ENCODE measurements at regions not wholly inside any gene's neighbourhood (a gene's known extent, or its start where the extent isn't known, plus 50 kb on each side); places are given as distances from the start of the nearest gene placed in this dataset.

DNA sequence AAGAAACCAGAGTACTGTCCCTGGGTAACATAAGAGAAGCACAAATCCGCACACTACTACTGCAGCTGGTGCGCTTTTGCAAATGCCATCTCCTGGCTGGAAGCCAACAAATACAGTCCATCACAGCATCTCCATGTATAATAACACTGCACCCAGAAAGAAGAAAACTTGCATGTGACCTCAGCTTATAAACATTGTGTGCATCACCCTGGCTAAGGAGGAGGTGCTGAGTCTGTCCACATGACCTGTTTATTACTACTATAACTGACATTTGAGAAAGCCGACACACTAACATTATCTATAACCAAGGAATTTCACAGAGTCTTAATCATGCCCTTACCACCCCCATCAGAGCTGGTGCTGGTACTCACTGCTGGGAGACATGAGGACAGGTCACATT, 516.8 kb downstream of the CFAP47 start:
- H3K36me3 ChIP-seq (replicated peaks): no peaks in the 10 kb centered on the region
- H3K27me3 ChIP-seq (replicated peaks): no peaks in the 10 kb centered on the region
- in situ Hi-C loops (cut with HindIII; ENCODE audit: low pct_ligation_motif_present, low sequenced_read_pairs): no loop called here
- TF ChIP-seq, protein P1, sequence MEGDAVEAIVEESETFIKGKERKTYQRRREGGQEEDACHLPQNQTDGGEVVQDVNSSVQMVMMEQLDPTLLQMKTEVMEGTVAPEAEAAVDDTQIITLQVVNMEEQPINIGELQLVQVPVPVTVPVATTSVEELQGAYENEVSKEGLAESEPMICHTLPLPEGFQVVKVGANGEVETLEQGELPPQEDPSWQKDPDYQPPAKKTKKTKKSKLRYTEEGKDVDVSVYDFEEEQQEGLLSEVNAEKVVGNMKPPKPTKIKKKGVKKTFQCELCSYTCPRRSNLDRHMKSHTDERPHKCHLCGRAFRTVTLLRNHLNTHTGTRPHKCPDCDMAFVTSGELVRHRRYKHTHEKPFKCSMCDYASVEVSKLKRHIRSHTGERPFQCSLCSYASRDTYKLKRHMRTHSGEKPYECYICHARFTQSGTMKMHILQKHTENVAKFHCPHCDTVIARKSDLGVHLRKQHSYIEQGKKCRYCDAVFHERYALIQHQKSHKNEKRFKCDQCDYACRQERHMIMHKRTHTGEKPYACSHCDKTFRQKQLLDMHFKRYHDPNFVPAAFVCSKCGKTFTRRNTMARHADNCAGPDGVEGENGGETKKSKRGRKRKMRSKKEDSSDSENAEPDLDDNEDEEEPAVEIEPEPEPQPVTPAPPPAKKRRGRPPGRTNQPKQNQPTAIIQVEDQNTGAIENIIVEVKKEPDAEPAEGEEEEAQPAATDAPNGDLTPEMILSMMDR (IDR thresholded peaks at IDR 0.05; ENCODE audit: low read depth, low read length, missing control alignments): no peak
- H3K4me3 ChIP-seq (ENCODE audit: low read depth, low read length): no peak overlapping the region
- H3K27ac ChIP-seq: no peak overlapping the region
- no peak for DNase-seq

DNA sequence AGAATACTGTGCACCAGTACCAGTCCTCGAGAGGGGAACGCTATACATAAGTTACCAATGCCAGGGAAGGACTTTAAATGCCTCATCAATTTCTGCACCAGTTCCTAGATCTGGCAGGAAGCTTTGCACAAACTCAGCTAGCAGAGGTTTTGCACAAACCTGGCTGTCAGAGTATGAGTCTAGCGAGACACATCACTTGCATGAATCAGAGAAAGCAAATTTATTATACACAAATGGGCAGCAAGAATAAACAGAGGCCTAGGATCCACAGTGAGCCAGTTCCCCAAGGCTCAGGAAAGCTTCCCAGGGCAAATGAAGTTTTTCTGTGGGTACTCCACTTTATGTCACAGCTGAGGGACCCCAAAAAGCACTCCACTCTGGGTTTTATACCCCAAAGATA, 523.5 kb downstream of the CFAP47 start:
- in situ Hi-C loops (cut with HindIII; ENCODE audit: low pct_ligation_motif_present, low sequenced_read_pairs): no loop called here
- DNase-seq: no peak
- no peaks in the 10 kb centered on the region for H3K36me3 ChIP-seq (replicated peaks)
- H3K27ac ChIP-seq: no peak overlapping the region
- H3K4me3 ChIP-seq (ENCODE audit: low read depth, low read length): no peak overlapping the region
- no peaks in the 10 kb centered on the region for H3K27me3 ChIP-seq (replicated peaks)
- TF ChIP-seq, protein P1 (IDR thresholded peaks at IDR 0.05; ENCODE audit: low read depth, low read length, missing control alignments): no peak

DNA sequence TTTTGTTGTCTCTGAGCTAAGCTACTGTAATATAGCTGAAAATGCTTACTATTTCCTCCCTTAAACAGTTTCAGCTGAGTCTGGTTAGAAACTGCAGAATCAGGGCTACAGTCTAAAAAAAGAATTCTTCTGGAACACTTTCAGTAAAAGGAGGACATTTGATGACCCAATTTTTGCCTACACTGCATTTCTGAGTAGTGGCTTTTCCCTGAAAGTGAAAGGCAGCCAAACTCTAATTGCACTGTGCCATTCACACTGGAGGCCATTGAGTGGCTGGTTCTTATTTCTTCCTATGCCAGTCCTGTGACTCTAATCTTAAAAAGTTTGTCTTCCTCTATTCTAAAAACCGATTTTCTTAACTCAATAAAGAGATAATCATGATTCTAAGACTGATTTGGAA, 526.0 kb downstream of the CFAP47 start:
- H3K27me3 ChIP-seq (replicated peaks): no peaks in the 10 kb centered on the region
- TF ChIP-seq, protein P1 (IDR thresholded peaks at IDR 0.05; ENCODE audit: low read depth, low read length, missing control alignments): no peak
- H3K27ac ChIP-seq: no peak overlapping the region
- H3K36me3 ChIP-seq (replicated peaks): no peaks in the 10 kb centered on the region
- no peak overlapping the region for H3K4me3 ChIP-seq (ENCODE audit: low read depth, low read length)
- DNase-seq: no peak
- in situ Hi-C loops (cut with HindIII; ENCODE audit: low pct_ligation_motif_present, low sequenced_read_pairs): no loop called here

DNA sequence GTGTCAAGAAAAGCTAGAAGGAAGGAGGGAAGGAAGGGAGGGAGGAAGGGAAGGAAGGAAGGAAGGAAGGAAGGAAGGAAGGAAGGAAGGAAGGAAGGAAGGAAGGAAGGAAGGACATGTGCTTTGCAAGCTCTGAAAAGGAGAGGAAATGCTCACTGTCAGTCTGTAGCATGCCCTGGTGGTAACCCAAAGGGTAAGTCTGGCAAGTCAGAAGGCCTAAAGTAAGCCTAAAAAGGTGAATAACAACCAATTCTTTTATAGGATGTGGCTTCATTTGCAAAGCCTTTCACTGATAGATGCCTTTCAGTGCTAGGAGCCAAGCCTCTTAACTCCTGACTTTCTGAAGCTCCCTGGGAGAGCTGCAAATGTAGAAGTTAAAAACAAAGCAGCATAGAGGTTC, 542.6 kb downstream of the CFAP47 start:
- H3K36me3 ChIP-seq (replicated peaks): no peaks in the 10 kb centered on the region
- H3K27me3 ChIP-seq (replicated peaks): no peaks in the 10 kb centered on the region
- TF ChIP-seq, protein P1 (IDR thresholded peaks at IDR 0.05; ENCODE audit: low read depth, low read length, missing control alignments): no peak
- no peak overlapping the region for H3K27ac ChIP-seq
- H3K4me3 ChIP-seq (ENCODE audit: low read depth, low read length): no peak overlapping the region
- DNase-seq: no peak
- in situ Hi-C loops (cut with HindIII; ENCODE audit: low pct_ligation_motif_present, low sequenced_read_pairs): no loop called here

DNA sequence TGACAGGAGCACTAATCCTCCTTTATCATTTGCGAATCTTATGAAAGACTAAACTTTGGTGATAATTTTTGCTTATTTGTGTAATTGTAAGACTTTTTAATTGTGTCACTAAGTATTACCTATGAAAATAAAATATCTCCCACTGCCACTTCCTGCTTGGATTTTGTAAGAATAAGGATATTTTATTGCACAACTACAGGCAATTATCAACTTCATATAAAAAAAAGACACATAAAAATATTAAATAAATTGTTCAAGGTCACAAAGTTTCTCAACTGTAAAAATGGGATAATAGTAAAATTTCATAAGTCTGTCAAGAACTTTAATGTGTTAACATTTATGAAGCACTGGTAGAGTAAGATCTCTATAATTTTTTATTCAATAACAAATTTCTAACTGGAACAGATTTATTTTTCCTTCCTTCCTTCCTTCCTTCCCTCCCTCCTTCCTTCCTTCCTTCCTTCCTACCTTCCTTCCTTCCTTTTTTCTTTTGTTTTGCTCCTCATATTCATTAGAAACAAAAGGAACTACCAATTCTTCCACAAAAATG, 527.6 kb upstream of the FAM47C start:
- TF ChIP-seq, protein P1 (IDR thresholded peaks at IDR 0.05; ENCODE audit: low read depth, low read length, missing control alignments): no peak
- Histone ChIP-seq H3K36me3 (replicated peaks) (no peaks in the 10 kb centered on the region), H3K27ac (no peak overlapping the region), H3K27me3 (replicated peaks) (no peaks in the 10 kb centered on the region), H3K4me3 (ENCODE audit: low read depth, low read length) (no peak overlapping the region)
- DNase-seq: no peak
- in situ Hi-C loops (cut with HindIII; ENCODE audit: low pct_ligation_motif_present, low sequenced_read_pairs): no loop called here

DNA sequence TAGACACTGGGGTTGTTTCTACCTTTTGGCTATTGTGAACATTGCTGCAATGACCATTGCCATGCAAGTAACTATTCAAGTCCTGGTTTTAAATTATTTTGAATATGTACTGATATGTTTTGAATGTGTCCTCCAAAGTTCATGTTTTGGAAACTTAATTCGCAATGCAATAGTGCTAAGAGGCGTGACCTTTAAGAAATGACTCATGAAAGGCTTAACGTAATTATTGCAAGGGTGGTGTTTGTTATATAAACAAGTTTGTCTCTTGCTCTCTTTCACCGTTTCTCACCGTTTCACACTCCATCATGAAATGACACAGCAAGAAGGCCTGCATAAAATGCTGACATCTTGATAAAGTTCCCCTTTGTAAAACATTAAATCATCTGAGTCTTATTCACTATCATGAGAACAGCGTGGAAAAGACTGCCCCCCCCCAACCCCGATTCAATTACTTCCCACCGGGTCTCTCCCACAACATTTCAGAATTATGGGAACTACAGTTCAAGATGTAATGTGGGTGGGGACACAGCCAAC, 506.9 kb upstream of the FAM47C start:
- Histone ChIP-seq H3K4me3 (ENCODE audit: low read depth, low read length) (no peak overlapping the region), H3K27ac (no peak overlapping the region), H3K36me3 (replicated peaks) (no peaks in the 10 kb centered on the region), H3K27me3 (replicated peaks) (no peaks in the 10 kb centered on the region)
- in situ Hi-C loops (cut with HindIII; ENCODE audit: low pct_ligation_motif_present, low sequenced_read_pairs): no loop called here
- DNase-seq: no peak
- TF ChIP-seq, protein P1 (IDR thresholded peaks at IDR 0.05; ENCODE audit: low read depth, low read length, missing control alignments): no peak
